Lung microvascular endothelial cell (primary cell): ENCODE measurements at regions not wholly inside any gene's neighbourhood (a gene's known extent, or its start where the extent isn't known, plus 50 kb on each side); places are given as distances from the start of the nearest gene placed in this dataset.
"Not testable (repeated sequence)": the region's sequence is repeated elsewhere in the genome, so short reads cannot be mapped to it uniquely, and the experiment has no call there.

Experiments
- DNase-seq, 2 donors: peaks; one replicate each; pipeline versions ENCODE4 v3.0.0 to v3.0.0-alpha.2; 2010; ENCODE audit warnings: low read depth in 2 of 2

- not testable (repeated sequence) for DNase-seq
Observed at GRCh38 chr2:113386780-113387433, 50.6 kb upstream of the ZNG1B start.

GRCh38 chr2:113379621-113380020 lies 57.9 kb upstream of the ZNG1B start:
- DNase-seq, result not testable (repeated sequence)

GRCh38 chr2:113376913-113377445 lies 60.5 kb upstream of the ZNG1B start:
- no peak for DNase-seq

GRCh38 chr2:113376253-113376912 lies 61.1 kb upstream of the ZNG1B start:
- no peak for DNase-seq

GRCh38 chr2:113374857-113375256 lies 62.6 kb upstream of the ZNG1B start:
- not testable (repeated sequence) for DNase-seq

GRCh38 chr2:113372258-113372834 lies 65.1 kb upstream of the ZNG1B start:
- DNase-seq, result peak; percentile 2 to 21

- peak; percentile 79 to 80 for DNase-seq
Observed at GRCh38 chr2:113370478-113371091, 66.9 kb upstream of the ZNG1B start.

- DNase-seq, result no peak
Observed at GRCh38 chr2:113370030-113370429, 67.5 kb upstream of the ZNG1B start.

- DNase-seq, result not testable (repeated sequence)
Observed at GRCh38 chr2:113368581-113368980, 68.9 kb upstream of the ZNG1B start.

- DNase-seq, result not testable (repeated sequence)
Observed at GRCh38 chr2:113366821-113367220, 70.7 kb upstream of the ZNG1B start.

- not testable (repeated sequence) for DNase-seq
Observed at GRCh38 chr2:113365791-113366190, 71.7 kb upstream of the ZNG1B start.

- DNase-seq, result not testable (repeated sequence)
Observed at GRCh38 chr2:113365290-113365689, 72.2 kb upstream of the ZNG1B start.

- no peak for DNase-seq
Observed at GRCh38 chr2:113361051-113361450, 76.4 kb upstream of the ZNG1B start.

GRCh38 chr2:113357071-113357470 lies 78.3 kb upstream of the PAX8 start:
- no peak for DNase-seq

GRCh38 chr2:113356284-113356683 lies 77.6 kb upstream of the PAX8 start:
- DNase-seq, result not testable (repeated sequence)

- DNase-seq, result not testable (repeated sequence)
Observed at GRCh38 chr2:113355339-113356015, 76.8 kb upstream of the PAX8 start.

GRCh38 chr2:113351375-113352355 lies 72.9 kb upstream of the PAX8 start:
- DNase-seq, result no peak

GRCh38 chr2:113343800-113344199 lies 65.1 kb upstream of the PAX8 start:
- DNase-seq, result not testable (repeated sequence)

GRCh38 chr2:113342650-113343049 lies 63.9 kb upstream of the PAX8 start:
- no peak for DNase-seq

GRCh38 chr2:113341870-113342253 lies 63.1 kb upstream of the PAX8 start:
- not testable (repeated sequence) for DNase-seq
